Stimulated activated CD8-positive, alpha-beta memory T cell treated with anti-CD3 and anti-CD28 coated beads, Interleukin-12 subunit alpha, Interleukin-12 subunit beta, amount 100 ng/mL, for 1 hour (primary cell): ENCODE measurements at regions not wholly inside any gene's neighbourhood (a gene's known extent, or its start where the extent isn't known, plus 50 kb on each side); places are given as distances from the start of the nearest gene placed in this dataset.
"Not testable (repeated sequence)": the region's sequence is repeated elsewhere in the genome, so short reads cannot be mapped to it uniquely, and the experiment has no call there.

Experiments
- DNase-seq: peaks from one replicate; pipeline ENCODE4 v3.0.0-alpha.2; 2020; ENCODE audit warnings: low read depth

GRCh38 chr21:25240974-25241373 lies 366.3 kb downstream of the MRPL39 start:
- no peak for DNase-seq

DNA sequence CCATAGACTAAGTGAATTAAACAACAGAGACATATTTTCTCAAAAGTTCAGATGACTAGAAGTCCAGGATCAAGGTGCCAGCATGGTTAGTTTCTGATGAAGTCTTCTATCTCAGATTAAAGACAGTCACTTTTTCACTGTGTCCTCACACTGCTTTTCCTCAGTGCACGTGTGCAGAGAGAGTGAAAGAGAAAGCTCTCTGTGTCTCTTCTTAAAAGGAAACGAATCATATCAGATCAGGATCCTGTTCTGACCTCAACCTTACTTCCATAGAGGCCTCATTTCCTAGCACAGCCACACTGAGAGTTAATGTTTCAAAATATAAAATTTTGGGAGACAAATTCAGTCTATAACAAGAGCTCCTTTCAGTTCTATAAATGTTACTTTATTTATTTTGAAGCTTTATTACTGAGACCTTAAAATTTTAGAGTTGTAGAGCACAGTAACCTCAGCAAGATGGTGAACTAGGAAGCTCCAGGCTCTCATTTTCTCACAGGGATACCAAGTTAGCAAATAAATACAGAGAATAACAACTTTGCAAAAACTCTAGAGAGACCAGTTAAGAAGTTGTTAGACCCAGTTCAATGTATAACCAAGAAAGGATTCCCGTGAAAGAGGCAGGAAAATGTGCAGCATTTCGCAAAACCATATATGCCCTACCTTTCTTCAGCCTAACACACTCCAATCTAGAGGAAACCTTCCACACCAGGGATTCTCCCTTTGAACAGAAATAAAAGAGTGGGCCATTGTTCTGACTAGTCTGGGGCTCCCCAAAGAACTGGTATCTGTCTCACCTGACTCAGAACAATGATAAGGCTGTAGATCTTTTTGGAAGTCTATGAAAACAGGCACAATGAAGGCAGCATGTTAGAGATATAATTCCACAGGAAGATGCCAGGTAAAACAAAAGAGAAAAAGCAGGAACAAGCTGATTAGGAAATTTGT lies 372.2 kb downstream of the MRPL39 start:
- no peak for DNase-seq

- DNase-seq = no peak
Observed at GRCh38 chr21:25220954-25221353, 386.3 kb downstream of the MRPL39 start.

DNA sequence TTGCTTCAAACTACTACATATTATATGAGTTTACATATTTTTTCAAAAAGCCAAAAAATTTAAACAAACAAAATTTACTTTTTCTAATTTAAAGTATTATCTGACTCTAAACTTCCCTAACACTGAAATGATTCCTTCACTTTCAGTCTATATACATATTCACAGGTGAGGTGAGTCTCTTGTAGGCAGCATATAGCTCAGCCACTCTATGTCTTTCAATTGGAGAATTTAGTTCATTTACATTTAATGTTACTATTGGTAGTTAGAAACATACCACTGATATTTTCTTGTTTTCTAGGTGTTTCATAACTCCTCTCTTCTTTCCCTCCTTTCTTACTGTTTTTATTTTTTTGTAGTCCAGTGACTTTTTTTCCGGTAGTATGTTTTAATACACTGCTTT lies 387.1 kb downstream of the MRPL39 start:
- DNase-seq = no peak

GRCh38 chr21:25215698-25216384 lies 391.4 kb downstream of the MRPL39 start:
- no peak for DNase-seq

- no peak for DNase-seq
Observed at GRCh38 chr21:25214676-25215075, 392.6 kb downstream of the MRPL39 start.

GRCh38 chr21:25199944-25200343 lies 407.3 kb downstream of the MRPL39 start:
- DNase-seq = no peak

DNA sequence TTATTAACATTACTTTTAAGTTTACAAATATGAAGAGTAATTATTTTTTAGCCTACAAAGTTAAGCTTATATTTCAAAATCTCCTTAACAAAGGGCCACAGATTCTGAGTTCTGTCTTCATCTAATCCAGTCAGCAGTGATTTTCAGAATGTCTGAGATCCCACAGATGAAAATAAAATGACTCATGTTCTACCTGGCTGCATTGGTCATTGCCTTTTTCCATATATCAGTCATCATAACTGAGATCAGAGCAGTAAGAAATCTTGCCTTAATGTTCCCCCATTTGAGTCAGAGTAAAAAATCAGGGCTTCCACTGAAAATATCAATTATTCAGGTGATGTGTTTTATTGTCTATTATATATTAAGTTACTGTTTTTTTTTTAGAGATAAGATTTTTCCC lies 416.1 kb downstream of the MRPL39 start:
- no peak for DNase-seq

DNA sequence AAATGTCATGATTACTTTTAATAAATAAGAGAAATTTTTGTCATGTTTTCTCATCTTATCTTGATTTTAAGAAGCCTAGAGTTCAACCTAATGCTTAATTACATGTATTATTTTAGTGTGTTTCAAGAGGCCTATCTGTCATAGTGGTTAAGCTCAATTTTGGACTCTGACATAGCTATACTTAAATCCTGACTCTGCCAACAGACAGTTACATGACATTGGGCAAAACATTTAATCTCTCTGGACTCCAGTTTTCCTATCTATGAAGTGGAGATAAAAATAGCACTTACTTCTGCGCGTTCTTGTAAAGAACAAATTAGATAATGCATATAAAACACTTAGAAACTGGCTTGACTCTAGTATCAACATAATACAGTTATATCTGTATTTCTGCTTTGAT lies 417.8 kb downstream of the MRPL39 start:
- DNase-seq = no peak

DNA sequence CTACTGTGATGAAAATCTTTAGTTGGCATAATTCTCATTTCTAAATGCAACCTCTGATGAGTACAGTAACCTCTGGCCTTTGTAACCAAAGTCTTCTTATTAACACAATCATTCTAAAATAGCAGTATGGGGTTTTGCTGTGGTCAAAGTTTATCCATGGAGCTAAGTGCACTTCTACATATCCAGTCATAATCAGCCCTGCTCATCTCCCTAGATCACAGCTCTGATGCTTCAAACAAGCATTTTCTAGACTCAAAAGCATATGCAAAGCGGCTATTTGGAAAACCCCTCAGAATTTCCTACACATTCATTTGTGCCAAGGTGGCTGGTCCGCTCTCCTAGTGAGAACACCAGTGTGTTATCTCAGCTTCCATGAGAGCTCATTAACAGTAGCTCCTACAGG lies 418.6 kb downstream of the MRPL39 start:
- DNase-seq = no peak

- DNase-seq = no peak
Observed at GRCh38 chr21:25186273-25186672, 421.0 kb downstream of the MRPL39 start.

- DNase-seq = no peak
Observed at GRCh38 chr21:25183577-25183976, 423.7 kb downstream of the MRPL39 start.

GRCh38 chr21:25181690-25182089 lies 425.6 kb downstream of the MRPL39 start:
- not testable (repeated sequence) for DNase-seq

GRCh38 chr21:25179116-25179515 lies 428.2 kb downstream of the MRPL39 start:
- DNase-seq = no peak

- DNase-seq = no peak
Observed at GRCh38 chr21:25176637-25177412, 430.5 kb downstream of the MRPL39 start.

GRCh38 chr21:25175938-25176337 lies 431.3 kb downstream of the MRPL39 start:
- DNase-seq = no peak

- no peak for DNase-seq
Observed at GRCh38 chr21:25171438-25171837, 435.8 kb downstream of the MRPL39 start.

GRCh38 chr21:25170681-25171080 lies 436.6 kb downstream of the MRPL39 start:
- no peak for DNase-seq

GRCh38 chr21:25169370-25169769 lies 437.9 kb downstream of the MRPL39 start:
- DNase-seq = no peak

DNA sequence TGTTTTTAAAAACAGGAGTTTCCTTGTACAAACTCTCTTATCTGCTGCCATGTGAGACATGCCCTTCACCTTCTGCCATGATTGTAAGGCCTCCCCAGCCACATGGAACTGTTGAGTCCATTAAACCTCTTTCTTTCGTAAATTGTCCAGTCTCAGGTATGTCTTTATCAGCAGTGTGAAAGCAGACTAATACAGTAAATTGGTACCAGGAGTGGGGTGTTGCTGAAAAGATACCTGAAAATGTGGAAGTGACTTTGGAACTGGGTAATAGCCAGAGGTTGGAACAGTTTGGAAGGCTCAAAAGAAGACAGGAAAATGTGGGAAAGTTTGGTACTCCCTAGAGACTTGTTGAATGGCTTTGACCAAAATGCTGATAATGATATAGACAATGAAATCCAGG lies 440.4 kb downstream of the MRPL39 start:
- DNase-seq = not testable (repeated sequence)

DNA sequence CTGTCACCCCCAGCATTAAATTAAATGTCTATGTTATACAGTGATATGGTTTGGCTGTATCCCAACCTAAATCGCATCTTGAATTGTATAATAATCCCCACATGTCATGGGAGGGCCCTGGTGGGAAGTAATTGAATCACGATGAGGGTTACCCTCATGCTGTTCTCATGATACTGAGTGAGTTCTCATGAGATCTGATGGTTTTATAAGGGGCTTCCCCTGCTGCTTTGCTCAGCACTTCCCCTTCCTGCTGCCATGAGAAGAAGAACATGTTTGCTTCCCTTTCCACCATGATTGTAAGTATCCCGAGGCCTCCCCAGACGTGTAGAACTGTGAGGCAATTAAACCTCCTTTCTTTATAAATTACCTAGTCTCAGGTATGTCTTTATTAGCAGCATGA lies 445.7 kb downstream of the MRPL39 start:
- no peak for DNase-seq

GRCh38 chr21:25155020-25155419 lies 452.3 kb downstream of the MRPL39 start:
- DNase-seq = not testable (repeated sequence)

DNA sequence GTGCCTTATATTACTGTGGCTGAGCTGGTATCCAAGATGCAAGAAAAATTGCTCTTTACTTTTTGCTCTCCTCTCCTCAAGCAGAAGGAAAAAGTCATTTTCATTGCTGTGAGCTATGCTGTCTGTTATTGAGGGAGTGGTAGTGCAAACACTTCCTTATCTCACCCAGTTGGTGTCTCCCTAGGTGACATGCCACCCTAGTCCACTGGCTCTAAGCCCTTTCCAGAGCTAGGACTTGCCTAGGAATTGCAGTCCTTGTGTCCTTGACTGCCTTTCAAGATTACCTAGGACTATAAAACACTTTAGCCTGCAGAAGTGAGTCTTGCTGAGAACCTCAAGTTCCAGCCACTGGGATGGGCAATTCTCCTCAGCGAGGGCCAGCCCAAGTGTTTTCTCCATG lies 458.3 kb downstream of the MRPL39 start:
- DNase-seq = no peak
